Calu3 (cell line): ENCODE measurements at regions not wholly inside any gene's neighbourhood (a gene's known extent, or its start where the extent isn't known, plus 50 kb on each side); places are given as distances from the start of the nearest gene placed in this dataset.

Experiments
- BruUV-seq: library from RNA; stranded (reverse); fragments of 400-500 nt; replicated peaks from 2 replicates; lab custom pipeline; 2021; lab: Mats Ljungman, UMichigan
- CTCF ChIA-PET: fragments of 300-600 bp; sonication (Branson Sonifier 250); formaldehyde crosslinking; loops from one replicate; lab custom pipeline; 2022; ENCODE audit warnings: antibody characterized with exemption; lab: Charles Lee
- DNase-seq: peaks from one replicate; pipeline ENCODE4 v3.0.0; 2022
- H3K27ac Mint-ChIP-seq: one replicate; pipeline ENCODE4 v1.8.0; 2022; ENCODE audit warnings: mixed read lengths; ENCODE audit not compliant: unreplicated experiment
- H3K27me3 Mint-ChIP-seq: one replicate; pipeline ENCODE4 v1.8.0; 2022; ENCODE audit warnings: mixed read lengths; ENCODE audit not compliant: unreplicated experiment
- H3K36me3 Mint-ChIP-seq: one replicate; pipeline ENCODE4 v1.8.0; 2022; ENCODE audit warnings: mild to moderate bottlenecking, moderate library complexity, mixed read lengths; ENCODE audit not compliant: insufficient read depth, unreplicated experiment
- H3K4me1 Mint-ChIP-seq: one replicate; pipeline ENCODE4 v1.8.0; 2022; ENCODE audit warnings: mild to moderate bottlenecking, low read depth, mixed read lengths; ENCODE audit not compliant: unreplicated experiment
- H3K4me3 Mint-ChIP-seq: one replicate; pipeline ENCODE4 v1.8.0; 2022; ENCODE audit warnings: mild to moderate bottlenecking, low read depth, moderate library complexity, mixed read lengths; ENCODE audit not compliant: unreplicated experiment
- H3K9me3 Mint-ChIP-seq: one replicate; pipeline ENCODE4 v1.8.0; 2022; ENCODE audit warnings: low read depth, mixed read lengths; ENCODE audit not compliant: unreplicated experiment
- intact Hi-C: fragments of 100-400 bp; cut with micrococcal nuclease; formaldehyde crosslinking; loops from one replicate; pipeline ENCODE4 v1.10.0; 2022; ENCODE audit not compliant: unreplicated experiment
- TF ChIP-seq, protein P1 (sequence below): fragments of 200-600 bp; IDR thresholded peaks from one replicate; pipeline ENCODE4 v1.8.0; 2022; ENCODE audit warnings: antibody characterized with exemption; ENCODE audit not compliant: unreplicated experiment

- H3K27me3 Mint-ChIP-seq = no peaks in the 10 kb centered on the region
These were observed 656.3 kb downstream of the ANXA1 start for GRCh38 chr9:73807952-73808351.

GRCh38 chr9:73810585-73811215, 659.0 kb downstream of the ANXA1 start:
- CTCF ChIA-PET = no interaction called here
- DNase-seq = no peak
- no TSS peak for BruUV-seq
- Mint-ChIP-seq H3K36me3 (no peaks in the 10 kb centered on the region), H3K4me1 (no peaks in the 10 kb centered on the region), H3K4me3 (no peak overlapping the region), H3K27me3 (no peaks in the 10 kb centered on the region), H3K27ac (no peak overlapping the region), H3K9me3 (no peaks in the 10 kb centered on the region)
- intact Hi-C loops = no loop called here
- TF ChIP-seq, protein P1, sequence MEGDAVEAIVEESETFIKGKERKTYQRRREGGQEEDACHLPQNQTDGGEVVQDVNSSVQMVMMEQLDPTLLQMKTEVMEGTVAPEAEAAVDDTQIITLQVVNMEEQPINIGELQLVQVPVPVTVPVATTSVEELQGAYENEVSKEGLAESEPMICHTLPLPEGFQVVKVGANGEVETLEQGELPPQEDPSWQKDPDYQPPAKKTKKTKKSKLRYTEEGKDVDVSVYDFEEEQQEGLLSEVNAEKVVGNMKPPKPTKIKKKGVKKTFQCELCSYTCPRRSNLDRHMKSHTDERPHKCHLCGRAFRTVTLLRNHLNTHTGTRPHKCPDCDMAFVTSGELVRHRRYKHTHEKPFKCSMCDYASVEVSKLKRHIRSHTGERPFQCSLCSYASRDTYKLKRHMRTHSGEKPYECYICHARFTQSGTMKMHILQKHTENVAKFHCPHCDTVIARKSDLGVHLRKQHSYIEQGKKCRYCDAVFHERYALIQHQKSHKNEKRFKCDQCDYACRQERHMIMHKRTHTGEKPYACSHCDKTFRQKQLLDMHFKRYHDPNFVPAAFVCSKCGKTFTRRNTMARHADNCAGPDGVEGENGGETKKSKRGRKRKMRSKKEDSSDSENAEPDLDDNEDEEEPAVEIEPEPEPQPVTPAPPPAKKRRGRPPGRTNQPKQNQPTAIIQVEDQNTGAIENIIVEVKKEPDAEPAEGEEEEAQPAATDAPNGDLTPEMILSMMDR = no peak

More at GRCh38 chr9:73807952-73808351, 656.3 kb downstream of the ANXA1 start:
- H3K4me3 Mint-ChIP-seq = no peak overlapping the region
- intact Hi-C loops = no loop called here
- no TSS peak for BruUV-seq
- no peaks in the 10 kb centered on the region for H3K36me3 Mint-ChIP-seq
- CTCF ChIA-PET = no interaction called here
- TF ChIP-seq, protein P1 = no peak
- DNase-seq = no peak
- no peak overlapping the region for H3K27ac Mint-ChIP-seq
- no peaks in the 10 kb centered on the region for H3K9me3 Mint-ChIP-seq
- H3K4me1 Mint-ChIP-seq = no peaks in the 10 kb centered on the region

GRCh38 chr9:73813546-73813945, 661.9 kb downstream of the ANXA1 start:
- H3K4me3 Mint-ChIP-seq = no peak overlapping the region
- H3K4me1 Mint-ChIP-seq = no peaks in the 10 kb centered on the region
- H3K27ac Mint-ChIP-seq = no peak overlapping the region
- CTCF ChIA-PET = no interaction called here
- H3K27me3 Mint-ChIP-seq = no peaks in the 10 kb centered on the region
- no peak for DNase-seq
- H3K36me3 Mint-ChIP-seq = no peaks in the 10 kb centered on the region
- no TSS peak for BruUV-seq
- intact Hi-C loops = no loop called here
- no peaks in the 10 kb centered on the region for H3K9me3 Mint-ChIP-seq
- TF ChIP-seq, protein P1 = no peak

GRCh38 chr9:73816905-73817304, 665.2 kb downstream of the ANXA1 start:
- Mint-ChIP-seq H3K4me3 (no peak overlapping the region), H3K27ac (no peak overlapping the region), H3K36me3 (no peaks in the 10 kb centered on the region), H3K4me1 (no peaks in the 10 kb centered on the region), H3K27me3 (no peaks in the 10 kb centered on the region), H3K9me3 (no peaks in the 10 kb centered on the region)
- TF ChIP-seq, protein P1 = no peak
- DNase-seq = no peak
- intact Hi-C loops = no loop called here
- CTCF ChIA-PET = no interaction called here
- BruUV-seq = no TSS peak
